Neural cell (in vitro differentiated cells): ENCODE measurements at regions not wholly inside any gene's neighbourhood (a gene's known extent, or its start where the extent isn't known, plus 50 kb on each side); places are given as distances from the start of the nearest gene placed in this dataset.
"Not testable (repeated sequence)": the region's sequence is repeated elsewhere in the genome, so short reads cannot be mapped to it uniquely, and the experiment has no call there.

Experiments
- H2AFZ ChIP-seq: fragments of 200-600, 300-800 bp; sonication (generic), shearing (Covaris generic); 2 replicates; pipeline ENCODE4 v1.6.0; 2014; ENCODE audit warnings: low read depth, mild to moderate bottlenecking, antibody characterized with exemption, low read length, moderate library complexity
- H3F3A ChIP-seq: fragments of 200-600 bp; shearing (Covaris generic); 2 replicates; pipeline ENCODE4 v1.6.1; 2016; ENCODE audit warnings: mild to moderate bottlenecking, moderate library complexity, mixed read lengths, antibody characterized with exemption, low read length; ENCODE audit not compliant: insufficient read depth, poor library complexity, severe bottlenecking
- H3K27ac ChIP-seq: fragments of 200-600, 300-800 bp; sonication (generic), shearing (Covaris generic); 2 replicates; pipeline ENCODE4 v1.5.1; 2014; ENCODE audit warnings: mild to moderate bottlenecking, low read length, moderate library complexity
- H3K27me3 ChIP-seq: fragments of 300-800, 200-600 bp; sonication (generic), shearing (Covaris generic); 2 replicates; pipeline ENCODE4 v1.6.0; 2014; ENCODE audit warnings: mild to moderate bottlenecking, low read depth, low read length, moderate library complexity; ENCODE audit not compliant: insufficient read depth
- H3K36me3 ChIP-seq: fragments of 300-800, 200-600 bp; sonication (generic), shearing (Covaris generic); 2 replicates; pipeline ENCODE4 v1.5.1; 2014; ENCODE audit warnings: mild to moderate bottlenecking, antibody characterized with exemption, low read length, moderate library complexity; ENCODE audit not compliant: insufficient read depth
- H3K4me2 ChIP-seq: fragments of 300-800, 200-600 bp; sonication (generic), shearing (Covaris generic); 2 replicates; pipeline ENCODE4 v1.6.0; 2014; ENCODE audit warnings: mild to moderate bottlenecking, low read length
- H3K4me3 ChIP-seq: fragments of 300-800, 200-600 bp; sonication (generic), shearing (Covaris generic); 2 replicates; pipeline ENCODE4 v1.5.1; 2014; ENCODE audit warnings: mild to moderate bottlenecking, low read length, moderate library complexity
- H3K79me2 ChIP-seq: fragments of 200-600 bp; shearing (Covaris generic); replicated peaks from 2 replicates; pipeline ENCODE4 v1.6.0; 2014; ENCODE audit warnings: mild to moderate bottlenecking, low read length, moderate library complexity; ENCODE audit not compliant: insufficient read depth
- H3K9ac ChIP-seq: fragments of 300-800, 200-600 bp; sonication (generic), shearing (Covaris generic); 2 replicates; pipeline ENCODE4 v1.6.1; 2016; ENCODE audit warnings: mild to moderate bottlenecking, low read length, mixed read lengths
- H3K9me2 ChIP-seq: fragments of 200-600 bp; shearing (Covaris generic); 2 replicates; pipeline ENCODE4 v1.6.1; 2016; ENCODE audit warnings: mild to moderate bottlenecking, low read length, mixed read lengths; ENCODE audit not compliant: insufficient read depth
- H3K9me3 ChIP-seq: fragments of 200-600, 300-800 bp; sonication (generic), shearing (Covaris generic); 2 replicates; pipeline ENCODE4 v1.6.1; 2016; ENCODE audit warnings: mild to moderate bottlenecking, mixed run types, low read length, moderate library complexity, mixed read lengths
- H4K20me1 ChIP-seq: fragments of 200-600 bp; shearing (Covaris generic); 2 replicates; pipeline ENCODE4 v1.6.1; 2016; ENCODE audit warnings: mild to moderate bottlenecking, mixed run types; ENCODE audit not compliant: insufficient read depth
- EP300 ChIP-seq: fragments of 450-650 bp; conservative IDR thresholded peaks from 2 replicates; pipeline ENCODE4 v1.6.1; 2014; ENCODE audit warnings: antibody characterized with exemption, mild to moderate bottlenecking, moderate library complexity; ENCODE audit not compliant: poor library complexity, severe bottlenecking
- EZH2 ChIP-seq: fragments of 200-600, 300-800 bp; shearing (Covaris generic), sonication (generic); IDR thresholded peaks from 2 replicates; pipeline ENCODE4 v1.6.1; 2014; ENCODE audit warnings: antibody characterized with exemption, low read length, borderline replicate concordance, mild to moderate bottlenecking; ENCODE audit not compliant: insufficient read depth, poor library complexity, severe bottlenecking
- MXI1 ChIP-seq: fragments of 450-650 bp; conservative IDR thresholded peaks from 2 replicates; pipeline ENCODE4 v1.6.1; 2014; ENCODE audit warnings: antibody characterized with exemption, mild to moderate bottlenecking; ENCODE audit not compliant: poor library complexity, severe bottlenecking
- POLR2AphosphoS5 ChIP-seq: IDR thresholded peaks from 2 replicates; pipeline ENCODE4 v1.6.1; 2012
- RAD21 ChIP-seq: fragments of 450-650 bp; conservative IDR thresholded peaks from 2 replicates; pipeline ENCODE4 v1.6.1; 2014; ENCODE audit warnings: antibody characterized with exemption, mild to moderate bottlenecking, moderate library complexity
- SMC3 ChIP-seq: fragments of 450-650 bp; conservative IDR thresholded peaks from 2 replicates; pipeline ENCODE4 v1.6.1; 2014; ENCODE audit warnings: antibody characterized with exemption, mild to moderate bottlenecking, moderate library complexity; ENCODE audit not compliant: poor library complexity
- TAF1 ChIP-seq: IDR thresholded peaks from 2 replicates; pipeline ENCODE4 v1.6.1; 2012; ENCODE audit warnings: low read depth
- TF ChIP-seq, protein P1 (sequence below): fragments of 450-650 bp; IDR thresholded peaks from 2 replicates; pipeline ENCODE4 v1.5.1; 2014; ENCODE audit warnings: antibody characterized with exemption, mild to moderate bottlenecking, moderate library complexity; ENCODE audit not compliant: poor library complexity, severe bottlenecking
- TF ChIP-seq, protein P2 (sequence below): IDR thresholded peaks from 2 replicates; pipeline ENCODE4 v1.6.1; 2012; ENCODE audit warnings: borderline replicate concordance

DNA sequence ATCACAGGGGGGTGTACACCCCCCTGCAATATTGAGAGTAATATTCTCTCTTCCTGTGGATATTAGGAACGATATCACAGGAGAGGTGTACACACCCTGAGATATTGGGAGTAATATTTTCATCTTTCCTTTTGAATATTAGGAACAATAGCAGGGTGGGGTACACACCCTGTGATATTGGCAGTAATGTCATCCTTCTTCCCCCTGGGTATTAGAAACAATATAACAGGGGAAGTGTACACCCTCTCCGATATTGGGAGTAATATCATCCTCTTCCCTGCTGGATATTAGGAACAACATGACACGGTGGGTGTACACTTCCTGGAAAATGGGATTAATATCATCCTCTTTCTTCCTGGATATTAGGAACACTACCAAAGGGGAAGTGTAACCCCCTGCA, 57.8 kb upstream of the CEACAM21 start:
- no peaks in the 10 kb centered on the region for H4K20me1 ChIP-seq
- no peak overlapping the region for H3K27ac ChIP-seq
- peaks cover 12% of the 10 kb centered on the region for H3K27me3 ChIP-seq

DNA sequence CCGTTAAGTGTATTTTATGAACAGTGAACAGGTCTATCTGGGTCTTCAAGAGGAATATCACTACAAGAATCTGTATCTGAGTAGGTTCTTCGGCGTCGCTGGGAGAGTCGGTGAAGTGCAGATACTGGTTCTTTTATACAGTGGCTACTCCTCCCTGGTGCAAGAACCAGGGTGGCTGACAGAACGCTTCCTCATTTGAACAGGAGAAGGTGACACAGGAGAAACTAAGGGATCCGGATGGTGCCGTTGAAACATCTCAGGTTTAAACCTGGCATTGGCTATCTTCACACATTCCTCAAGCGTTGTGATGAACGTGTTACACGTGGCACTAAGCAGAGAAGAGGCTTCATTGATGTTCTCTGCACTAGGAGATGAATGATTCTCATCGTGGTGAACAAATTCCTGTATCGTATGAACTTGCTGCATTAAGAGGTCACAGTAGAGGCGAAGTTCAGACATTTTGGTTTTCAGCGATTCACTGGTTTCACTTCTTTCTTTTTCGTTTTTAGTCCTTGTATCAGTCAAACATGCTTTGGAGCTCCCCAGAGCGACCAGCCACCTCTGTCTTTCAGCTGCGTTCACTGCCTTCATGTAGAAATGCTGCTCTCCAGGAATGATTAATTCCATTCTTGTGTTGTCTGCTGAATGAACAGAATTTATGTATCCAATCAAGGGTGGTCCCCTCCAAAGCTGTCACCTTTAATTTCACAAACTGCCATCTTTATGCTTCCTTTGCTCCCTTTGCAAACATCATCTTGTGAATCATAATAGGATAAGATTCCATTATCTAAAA, 54.6 kb upstream of the CEACAM21 start:
- not testable (repeated sequence) for H3K9ac ChIP-seq, H3K4me2 ChIP-seq, H3K4me3 ChIP-seq, H3K36me3 ChIP-seq, H3K9me2 ChIP-seq, H3F3A ChIP-seq, H3K27ac ChIP-seq, H2AFZ ChIP-seq, H4K20me1 ChIP-seq, H3K79me2 ChIP-seq, H3K9me3 ChIP-seq
- H3K27me3 ChIP-seq, result peaks cover 17% of the 10 kb centered on the region

More for the DNA sequence above, 57.8 kb upstream of the CEACAM21 start:
- Histone ChIP-seq H3K9me2 (no peaks in the 10 kb centered on the region), H3K9ac (no peak overlapping the region), H3K4me2 (no peak overlapping the region), H3K9me3 (no peaks in the 10 kb centered on the region), H3K79me2 (no peaks in the 10 kb centered on the region), H3F3A (no peaks in the 10 kb centered on the region), H3K36me3 (no peaks in the 10 kb centered on the region), H2AFZ (no peak overlapping the region), H3K4me3 (no peak overlapping the region)
- no peak for TF ChIP-seq POLR2AphosphoS5
- no peak for TF ChIP-seq EZH2
- TF ChIP-seq RAD21, result no peak
- TF ChIP-seq, protein P1, sequence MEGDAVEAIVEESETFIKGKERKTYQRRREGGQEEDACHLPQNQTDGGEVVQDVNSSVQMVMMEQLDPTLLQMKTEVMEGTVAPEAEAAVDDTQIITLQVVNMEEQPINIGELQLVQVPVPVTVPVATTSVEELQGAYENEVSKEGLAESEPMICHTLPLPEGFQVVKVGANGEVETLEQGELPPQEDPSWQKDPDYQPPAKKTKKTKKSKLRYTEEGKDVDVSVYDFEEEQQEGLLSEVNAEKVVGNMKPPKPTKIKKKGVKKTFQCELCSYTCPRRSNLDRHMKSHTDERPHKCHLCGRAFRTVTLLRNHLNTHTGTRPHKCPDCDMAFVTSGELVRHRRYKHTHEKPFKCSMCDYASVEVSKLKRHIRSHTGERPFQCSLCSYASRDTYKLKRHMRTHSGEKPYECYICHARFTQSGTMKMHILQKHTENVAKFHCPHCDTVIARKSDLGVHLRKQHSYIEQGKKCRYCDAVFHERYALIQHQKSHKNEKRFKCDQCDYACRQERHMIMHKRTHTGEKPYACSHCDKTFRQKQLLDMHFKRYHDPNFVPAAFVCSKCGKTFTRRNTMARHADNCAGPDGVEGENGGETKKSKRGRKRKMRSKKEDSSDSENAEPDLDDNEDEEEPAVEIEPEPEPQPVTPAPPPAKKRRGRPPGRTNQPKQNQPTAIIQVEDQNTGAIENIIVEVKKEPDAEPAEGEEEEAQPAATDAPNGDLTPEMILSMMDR, result no peak
- TF ChIP-seq, protein P2, sequence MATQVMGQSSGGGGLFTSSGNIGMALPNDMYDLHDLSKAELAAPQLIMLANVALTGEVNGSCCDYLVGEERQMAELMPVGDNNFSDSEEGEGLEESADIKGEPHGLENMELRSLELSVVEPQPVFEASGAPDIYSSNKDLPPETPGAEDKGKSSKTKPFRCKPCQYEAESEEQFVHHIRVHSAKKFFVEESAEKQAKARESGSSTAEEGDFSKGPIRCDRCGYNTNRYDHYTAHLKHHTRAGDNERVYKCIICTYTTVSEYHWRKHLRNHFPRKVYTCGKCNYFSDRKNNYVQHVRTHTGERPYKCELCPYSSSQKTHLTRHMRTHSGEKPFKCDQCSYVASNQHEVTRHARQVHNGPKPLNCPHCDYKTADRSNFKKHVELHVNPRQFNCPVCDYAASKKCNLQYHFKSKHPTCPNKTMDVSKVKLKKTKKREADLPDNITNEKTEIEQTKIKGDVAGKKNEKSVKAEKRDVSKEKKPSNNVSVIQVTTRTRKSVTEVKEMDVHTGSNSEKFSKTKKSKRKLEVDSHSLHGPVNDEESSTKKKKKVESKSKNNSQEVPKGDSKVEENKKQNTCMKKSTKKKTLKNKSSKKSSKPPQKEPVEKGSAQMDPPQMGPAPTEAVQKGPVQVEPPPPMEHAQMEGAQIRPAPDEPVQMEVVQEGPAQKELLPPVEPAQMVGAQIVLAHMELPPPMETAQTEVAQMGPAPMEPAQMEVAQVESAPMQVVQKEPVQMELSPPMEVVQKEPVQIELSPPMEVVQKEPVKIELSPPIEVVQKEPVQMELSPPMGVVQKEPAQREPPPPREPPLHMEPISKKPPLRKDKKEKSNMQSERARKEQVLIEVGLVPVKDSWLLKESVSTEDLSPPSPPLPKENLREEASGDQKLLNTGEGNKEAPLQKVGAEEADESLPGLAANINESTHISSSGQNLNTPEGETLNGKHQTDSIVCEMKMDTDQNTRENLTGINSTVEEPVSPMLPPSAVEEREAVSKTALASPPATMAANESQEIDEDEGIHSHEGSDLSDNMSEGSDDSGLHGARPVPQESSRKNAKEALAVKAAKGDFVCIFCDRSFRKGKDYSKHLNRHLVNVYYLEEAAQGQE, result no peak
- no peak for TF ChIP-seq EP300
- TF ChIP-seq SMC3, result no peak
- no peak for TF ChIP-seq MXI1
- no peak for TF ChIP-seq TAF1
